ENCODE measurements at regions not wholly inside any gene's neighbourhood (a gene's known extent, or its start where the extent isn't known, plus 50 kb on each side); places are given as distances from the start of the nearest gene placed in this dataset.
"Not testable (repeated sequence)": the region's sequence is repeated elsewhere in the genome, so short reads cannot be mapped to it uniquely, and the experiment has no call there.

DNA sequence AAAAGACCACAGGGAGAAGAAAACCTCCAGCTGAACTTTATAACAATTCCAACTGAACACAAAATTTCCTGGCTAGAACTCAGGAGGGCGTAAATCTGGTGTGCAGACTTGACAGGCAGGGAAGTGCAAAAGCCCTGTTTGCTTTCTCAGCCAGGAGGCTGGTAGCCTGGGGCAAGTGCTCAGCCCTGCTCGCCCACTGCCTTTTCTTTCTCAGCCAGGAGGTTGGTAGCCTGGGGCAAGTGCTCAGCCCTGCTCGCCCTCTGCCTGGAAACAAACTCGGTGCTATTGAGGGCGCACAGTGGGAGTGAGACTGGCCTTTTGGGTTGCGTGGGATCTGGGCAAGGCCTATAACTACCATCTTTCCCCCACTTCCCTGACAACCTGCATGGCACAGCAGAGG, 275.4 kb upstream of the MAOA start:
- Mint-ChIP-seq H3K27ac (no peak overlapping the region), H3K36me3 (ENCODE audit: low read depth) (no peaks in the 10 kb centered on the region), H3K4me1 (no peaks in the 10 kb centered on the region), H3K4me3 (no peak overlapping the region), H3K27me3 (no peaks in the 10 kb centered on the region), H3K9me3 (peaks cover 6% of the 10 kb centered on the region)
- DNase-seq (no peak), ATAC-seq (no peak)

DNA sequence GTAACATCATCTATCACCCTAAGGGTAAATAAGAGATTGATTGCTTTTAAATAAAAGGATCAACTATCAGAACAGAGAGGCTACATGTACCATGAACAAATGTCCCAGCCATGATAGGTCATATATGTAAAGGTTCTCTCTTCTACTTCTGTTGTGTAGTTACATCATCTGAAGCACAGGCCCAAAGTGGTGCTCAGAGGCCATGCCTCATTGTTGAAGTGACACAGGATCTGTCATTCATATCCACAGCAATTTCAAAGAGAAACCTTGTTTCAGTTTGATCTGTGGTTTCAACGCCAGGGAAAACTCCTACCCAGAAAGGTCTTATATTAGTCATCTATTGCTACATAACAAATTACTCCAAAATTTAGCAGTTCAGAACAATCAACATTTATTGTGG, 269.2 kb upstream of the MAOA start:
- H3K4me1 Mint-ChIP-seq, result no peaks in the 10 kb centered on the region
- DNase-seq, result no peak
- no peaks in the 10 kb centered on the region for H3K27me3 Mint-ChIP-seq
- H3K9me3 Mint-ChIP-seq, result peaks cover 6% of the 10 kb centered on the region
- no peaks in the 10 kb centered on the region for H3K36me3 Mint-ChIP-seq (ENCODE audit: low read depth)
- no peak overlapping the region for H3K27ac Mint-ChIP-seq
- peak; percentile 61 for ATAC-seq
- H3K4me3 Mint-ChIP-seq, result no peak overlapping the region

DNA sequence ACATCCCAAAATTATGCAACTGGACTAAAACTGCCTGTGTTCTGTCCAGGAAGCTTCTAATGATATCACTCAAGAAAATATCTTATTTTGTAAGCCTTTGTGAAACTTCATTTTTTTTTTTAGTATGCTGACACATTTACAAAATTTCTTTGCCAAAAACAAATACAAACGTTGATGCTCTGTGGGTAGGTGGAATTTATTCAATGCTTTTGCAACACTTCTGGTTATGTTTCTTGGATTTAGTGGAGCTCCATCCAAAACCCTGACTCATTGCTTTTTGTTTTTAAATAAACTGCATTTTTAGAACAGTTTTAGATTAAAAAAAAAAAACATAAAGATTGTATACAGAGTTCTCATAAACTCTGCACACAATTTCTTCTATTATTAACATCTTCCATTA, 250.9 kb upstream of the MAOA start:
- no peaks in the 10 kb centered on the region for H3K4me1 Mint-ChIP-seq
- ATAC-seq, result no peak
- no peak for DNase-seq
- H3K27me3 Mint-ChIP-seq, result no peaks in the 10 kb centered on the region
- H3K9me3 Mint-ChIP-seq, result peaks cover 4% of the 10 kb centered on the region
- no peaks in the 10 kb centered on the region for H3K36me3 Mint-ChIP-seq (ENCODE audit: low read depth)
- no peak overlapping the region for H3K27ac Mint-ChIP-seq
- no peak overlapping the region for H3K4me3 Mint-ChIP-seq

GRCh38 chrX:43423876-43424275, 232.2 kb upstream of the MAOA start:
- no peaks in the 10 kb centered on the region for H3K9me3 Mint-ChIP-seq

GRCh38 chrX:43436517-43436916, 219.6 kb upstream of the MAOA start:
- H3K4me3 Mint-ChIP-seq, result no peak overlapping the region
- DNase-seq (no peak), ATAC-seq (no peak)
- H3K27me3 Mint-ChIP-seq, result peaks cover 7% of the 10 kb centered on the region
- no peaks in the 10 kb centered on the region for H3K36me3 Mint-ChIP-seq (ENCODE audit: low read depth)
- H3K4me1 Mint-ChIP-seq, result peaks cover 6% of the 10 kb centered on the region
- H3K9me3 Mint-ChIP-seq, result no peaks in the 10 kb centered on the region
- H3K27ac Mint-ChIP-seq, result no peak overlapping the region

More at GRCh38 chrX:43423876-43424275, 232.2 kb upstream of the MAOA start:
- peaks cover 2% of the 10 kb centered on the region for H3K27me3 Mint-ChIP-seq
- no peak overlapping the region for H3K4me3 Mint-ChIP-seq
- H3K4me1 Mint-ChIP-seq, result no peaks in the 10 kb centered on the region
- ATAC-seq (no peak), DNase-seq (no peak)
- no peak overlapping the region for H3K27ac Mint-ChIP-seq
- H3K36me3 Mint-ChIP-seq (ENCODE audit: low read depth), result no peaks in the 10 kb centered on the region

DNA sequence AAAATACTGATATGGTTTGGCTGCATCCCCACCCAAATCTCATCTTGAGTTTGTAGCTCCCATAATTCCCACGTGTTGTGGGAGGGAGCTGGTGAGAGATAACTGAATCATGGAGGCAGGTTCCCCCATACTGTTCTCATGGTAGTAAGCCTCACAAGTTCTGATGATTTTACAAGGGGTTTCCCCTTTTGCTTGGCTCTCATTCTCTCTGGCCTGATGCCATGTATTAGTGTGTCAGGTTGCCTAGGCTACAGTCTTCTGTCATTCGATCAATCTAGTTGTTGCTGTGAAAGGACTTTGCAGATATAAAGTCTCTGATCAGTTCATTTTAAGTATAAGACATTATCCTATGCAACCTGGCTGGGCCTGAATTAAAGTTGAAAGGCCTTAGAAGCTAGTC, 209.3 kb upstream of the MAOA start:
- ATAC-seq (no peak), DNase-seq (no peak)
- Mint-ChIP-seq H3K4me1 (no peaks in the 10 kb centered on the region), H3K27ac (no peak overlapping the region), H3K4me3 (no peak overlapping the region), H3K36me3 (ENCODE audit: low read depth) (no peaks in the 10 kb centered on the region), H3K27me3 (no peaks in the 10 kb centered on the region), H3K9me3 (peaks cover 8% of the 10 kb centered on the region)

DNA sequence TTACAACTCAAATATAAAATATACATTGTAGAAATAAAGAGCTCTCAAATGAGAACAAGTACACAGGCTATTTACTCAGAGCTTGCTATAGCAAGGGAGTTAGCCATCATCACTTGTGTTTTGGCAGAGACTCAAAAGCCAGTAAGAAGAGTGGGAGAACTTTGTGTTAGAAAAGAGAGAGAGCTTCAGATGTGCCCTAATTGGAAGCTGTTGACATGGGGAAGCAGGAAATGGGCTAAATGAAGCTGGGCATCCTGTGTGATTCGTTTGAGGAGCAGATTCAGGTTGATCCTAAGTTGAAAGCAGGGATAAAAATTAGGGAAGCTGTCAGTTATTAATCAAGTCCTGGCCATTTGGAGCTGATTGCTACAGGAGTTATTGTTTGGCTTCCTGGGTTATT, 207.4 kb upstream of the MAOA start:
- Mint-ChIP-seq H3K27ac (no peak overlapping the region), H3K9me3 (peaks cover 12% of the 10 kb centered on the region), H3K4me3 (no peak overlapping the region), H3K36me3 (ENCODE audit: low read depth) (no peaks in the 10 kb centered on the region), H3K27me3 (no peaks in the 10 kb centered on the region), H3K4me1 (no peaks in the 10 kb centered on the region)
- ATAC-seq (no peak), DNase-seq (no peak)

DNA sequence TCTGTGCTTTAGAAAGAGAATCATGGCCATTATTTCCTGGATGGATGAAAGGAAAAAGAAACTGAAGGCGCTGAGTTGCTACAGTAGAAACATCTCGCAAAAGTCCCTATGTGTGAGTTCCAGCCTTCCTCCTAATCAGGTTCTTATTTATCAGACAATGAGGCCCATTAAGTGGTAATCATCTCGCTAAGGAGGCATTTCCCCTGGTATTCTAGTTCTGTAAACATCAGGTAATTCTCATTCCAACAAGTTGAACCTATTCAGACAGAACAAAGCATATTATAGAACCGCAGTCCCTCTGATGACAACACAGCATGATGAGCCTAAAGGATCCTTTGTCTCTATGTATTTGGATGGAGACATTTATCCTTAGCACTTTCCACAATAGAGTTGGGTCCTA, 205.7 kb upstream of the MAOA start:
- Mint-ChIP-seq H3K4me3 (no peak overlapping the region), H3K27ac (no peak overlapping the region), H3K9me3 (peaks cover 12% of the 10 kb centered on the region), H3K27me3 (no peaks in the 10 kb centered on the region), H3K36me3 (ENCODE audit: low read depth) (no peaks in the 10 kb centered on the region), H3K4me1 (no peaks in the 10 kb centered on the region)
- no peak for ATAC-seq
- DNase-seq, result no peak

- not testable (repeated sequence) for H3K4me3 Mint-ChIP-seq, ATAC-seq
- peaks cover 12% of the 10 kb centered on the region for H3K9me3 Mint-ChIP-seq
Observed at GRCh38 chrX:43451976-43452686, 204.0 kb upstream of the MAOA start.

GRCh38 chrX:43456063-43456462, 200.0 kb upstream of the MAOA start:
- Mint-ChIP-seq H3K27ac (no peak overlapping the region), H3K36me3 (ENCODE audit: low read depth) (no peaks in the 10 kb centered on the region), H3K4me3 (no peak overlapping the region), H3K27me3 (no peaks in the 10 kb centered on the region), H3K9me3 (peaks cover 7% of the 10 kb centered on the region), H3K4me1 (no peaks in the 10 kb centered on the region)
- ATAC-seq (no peak), DNase-seq (no peak)

More at GRCh38 chrX:43451976-43452686, 204.0 kb upstream of the MAOA start:
- not testable (repeated sequence) for H3K4me1 Mint-ChIP-seq; H3K36me3 Mint-ChIP-seq (ENCODE audit: low read depth); H3K27ac Mint-ChIP-seq; DNase-seq; H3K27me3 Mint-ChIP-seq

GRCh38 chrX:43456906-43457305, 199.2 kb upstream of the MAOA start:
- peaks cover 3% of the 10 kb centered on the region for H3K9me3 Mint-ChIP-seq
- H3K4me3 Mint-ChIP-seq, result no peak overlapping the region
- no peaks in the 10 kb centered on the region for H3K4me1 Mint-ChIP-seq
- ATAC-seq, result no peak
- H3K27ac Mint-ChIP-seq, result no peak overlapping the region
- DNase-seq, result no peak
- H3K36me3 Mint-ChIP-seq (ENCODE audit: low read depth), result no peaks in the 10 kb centered on the region
- no peaks in the 10 kb centered on the region for H3K27me3 Mint-ChIP-seq

DNA sequence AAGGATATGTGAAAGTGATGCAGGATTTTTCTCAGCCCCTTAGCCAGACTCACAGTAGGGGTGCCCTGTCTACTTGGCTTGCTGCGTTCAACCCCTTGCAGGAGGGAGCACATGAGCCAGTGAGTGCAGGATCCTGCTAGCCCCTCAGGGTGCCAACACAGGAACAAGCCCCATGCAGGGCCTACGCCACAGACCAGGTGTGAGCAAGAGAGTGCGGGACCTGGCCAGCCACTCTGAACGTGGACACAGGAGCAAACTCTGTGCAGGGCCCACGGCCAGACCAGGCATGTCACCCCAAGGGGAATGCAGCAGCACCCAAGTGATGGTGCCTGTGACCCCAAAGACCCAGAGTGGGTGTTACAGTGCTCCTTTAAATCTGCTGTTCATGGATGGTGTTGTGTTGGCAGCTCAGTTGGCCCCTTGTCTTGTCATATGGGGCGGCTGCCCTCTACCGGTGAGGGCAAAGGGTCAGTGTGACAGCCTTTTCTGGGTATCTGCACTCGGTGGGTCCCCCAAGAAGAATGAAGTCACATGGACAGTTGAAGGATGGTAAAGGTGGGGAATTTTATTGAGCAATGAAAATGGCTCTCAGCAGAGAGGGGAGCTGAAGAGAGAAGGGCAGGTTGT, 188.4 kb upstream of the MAOA start:
- Mint-ChIP-seq H3K27ac (no peak overlapping the region), H3K9me3 (no peaks in the 10 kb centered on the region), H3K27me3 (no peaks in the 10 kb centered on the region), H3K4me3 (no peak overlapping the region), H3K36me3 (ENCODE audit: low read depth) (no peaks in the 10 kb centered on the region), H3K4me1 (peaks cover 15% of the 10 kb centered on the region)
- no peak for ATAC-seq
- DNase-seq, result no peak

DNA sequence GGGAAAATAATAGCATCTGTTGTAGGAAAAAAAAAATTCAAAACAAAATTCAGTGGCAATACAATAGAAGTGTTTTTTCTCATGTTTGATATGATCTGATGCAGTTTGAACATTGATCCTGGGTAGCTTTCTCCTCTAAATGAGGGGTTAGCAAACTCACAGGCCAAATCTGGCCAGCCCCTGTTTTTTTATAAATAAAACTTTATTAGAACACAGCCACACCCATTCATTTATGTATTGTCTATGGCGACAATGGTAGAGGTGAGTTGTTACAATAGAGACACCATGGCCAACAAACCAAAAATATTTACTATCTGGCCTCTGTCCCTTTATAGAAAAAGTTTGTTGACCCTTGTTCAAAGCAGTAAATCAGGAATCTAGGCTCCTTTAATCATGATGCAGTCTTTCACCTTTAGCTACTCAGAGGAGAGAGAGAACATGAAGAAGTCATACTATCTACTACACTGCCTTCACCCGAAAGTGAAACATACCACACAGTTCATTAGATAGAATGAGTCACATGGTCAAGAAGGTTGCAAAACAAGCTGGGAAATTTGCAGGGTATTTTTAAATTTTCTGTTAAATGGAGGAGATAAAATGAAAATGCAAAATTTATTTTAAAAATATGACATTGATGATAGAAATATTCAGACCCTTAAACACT, 186.6 kb upstream of the MAOA start:
- Mint-ChIP-seq H3K27me3 (no peaks in the 10 kb centered on the region), H3K27ac (peak overlapping the region; percentile 28), H3K9me3 (no peaks in the 10 kb centered on the region), H3K4me1 (peaks cover 15% of the 10 kb centered on the region), H3K36me3 (ENCODE audit: low read depth) (no peaks in the 10 kb centered on the region), H3K4me3 (no peak overlapping the region)
- DNase-seq, result no peak
- peak; percentile 87 for ATAC-seq

GRCh38 chrX:43474321-43474720, 181.8 kb upstream of the MAOA start:
- ATAC-seq, result no peak
- Mint-ChIP-seq H3K36me3 (ENCODE audit: low read depth) (no peaks in the 10 kb centered on the region), H3K9me3 (no peaks in the 10 kb centered on the region), H3K27ac (no peak overlapping the region), H3K4me3 (no peak overlapping the region), H3K27me3 (no peaks in the 10 kb centered on the region), H3K4me1 (peaks cover 10% of the 10 kb centered on the region)
- DNase-seq, result no peak

DNA sequence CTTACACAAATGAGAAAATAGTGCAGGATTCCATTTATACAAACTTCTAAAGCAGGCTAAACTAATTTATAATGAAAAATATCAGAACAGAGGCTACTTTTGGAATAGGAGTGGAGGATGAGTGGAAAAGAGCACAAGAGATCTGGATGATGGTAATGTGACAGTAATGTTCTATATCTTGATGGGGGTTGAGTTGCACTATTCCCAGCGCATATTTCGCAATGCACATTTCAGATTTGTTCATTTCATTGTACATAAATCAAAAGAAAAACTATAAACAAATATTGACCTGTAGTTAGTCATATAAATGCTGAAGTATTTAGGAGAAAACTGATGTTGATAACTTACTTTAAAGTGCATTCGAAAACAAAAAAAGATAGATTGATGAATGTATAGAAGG, 177.0 kb upstream of the MAOA start:
- DNase-seq (no peak), ATAC-seq (no peak)
- Mint-ChIP-seq H3K4me1 (no peaks in the 10 kb centered on the region), H3K27ac (no peak overlapping the region), H3K27me3 (no peaks in the 10 kb centered on the region), H3K4me3 (no peak overlapping the region), H3K36me3 (ENCODE audit: low read depth) (no peaks in the 10 kb centered on the region), H3K9me3 (peaks cover 4% of the 10 kb centered on the region)

Measured in activated naive CD8-positive, alpha-beta T cell treated with anti-CD3 and anti-CD28 coated beads, Interleukin-2, amount 50 U/mL, for 24 hours (primary cell).